ENCODE measurements at regions not wholly inside any gene's neighbourhood (a gene's known extent, or its start where the extent isn't known, plus 50 kb on each side); places are given as distances from the start of the nearest gene placed in this dataset.

GRCh38 chr1:70546726-70547125, 135.7 kb downstream of the CTH start:
- WGBS, 2 donors (ENCODE audit: low coverage in 1 of 2) = 80 to 86% methylated on average over 1 of the region's 1 CpG
- no peak for DNase-seq
- no peak for TF ChIP-seq POLR2AphosphoS5 (IDR thresholded peaks at IDR 0.05)
- no peak for TF ChIP-seq POLR2A (IDR thresholded peaks at IDR 0.05)
- TF ChIP-seq CTCF (IDR thresholded peaks at IDR 0.05) = no peak
- no peak for TF ChIP-seq EP300 (IDR thresholded peaks at IDR 0.05; ENCODE audit: low read depth)
- in situ Hi-C loops (cut with MboI; ENCODE audit: low pct_ligation_motif_present in 1 of 4, low pct_unique_long_range_greater_than_20kb in 1 of 4, low sequenced_read_pairs in 3 of 4) = loop anchor here in 1 of 4 donors (25.0 kb wide), 1 partner anchor 491 kb away; the partner anchor contains the start of gene PTGER3
- intact Hi-C loops (cut with DNase I; ENCODE audit: low total_unique reads) = no loop called here
- no peaks in the 10 kb centered on the region for H3K4me1 ChIP-seq
- H3K9me3 ChIP-seq = no peaks in the 10 kb centered on the region
- no peaks in the 10 kb centered on the region for H3K36me3 ChIP-seq
- H3K27ac ChIP-seq = no peak overlapping the region
- no peak overlapping the region for H3K4me3 ChIP-seq
- no peaks in the 10 kb centered on the region for H3K27me3 ChIP-seq

- Histone ChIP-seq H3K9me3 (no peaks in the 10 kb centered on the region), H3K36me3 (no peaks in the 10 kb centered on the region), H3K4me3 (no peak overlapping the region), H3K27ac (no peak overlapping the region), H3K4me1 (no peaks in the 10 kb centered on the region), H3K27me3 (no peaks in the 10 kb centered on the region)
- 12 to 30% methylated on average over 2 of the region's 2 CpGs for WGBS, 2 donors (ENCODE audit: low coverage in 1 of 2)
- TF ChIP-seq CTCF (IDR thresholded peaks at IDR 0.05) (no peak), POLR2A (IDR thresholded peaks at IDR 0.05) (no peak), POLR2AphosphoS5 (IDR thresholded peaks at IDR 0.05) (no peak), EP300 (IDR thresholded peaks at IDR 0.05; ENCODE audit: low read depth) (no peak)
- in situ Hi-C loops (cut with MboI; ENCODE audit: low pct_ligation_motif_present in 1 of 4, low pct_unique_long_range_greater_than_20kb in 1 of 4, low sequenced_read_pairs in 3 of 4) (no loop called here), intact Hi-C loops (cut with DNase I; ENCODE audit: low total_unique reads) (no loop called here)
- no peak for DNase-seq
These were observed 141.8 kb downstream of the CTH start for GRCh38 chr1:70552662-70553566.

- no peaks in the 10 kb centered on the region for H3K9me3 ChIP-seq
- 43 to 67% methylated on average over 1 of the region's 1 CpG for WGBS, 2 donors (ENCODE audit: low coverage in 1 of 2)
These were observed 142.5 kb downstream of the CTH start for GRCh38 chr1:70553567-70553956.

GRCh38 chr1:70554341-70554740, 143.3 kb downstream of the CTH start:
- TF ChIP-seq POLR2A (IDR thresholded peaks at IDR 0.05) = no peak
- no peak for TF ChIP-seq POLR2AphosphoS5 (IDR thresholded peaks at IDR 0.05)
- TF ChIP-seq EP300 (IDR thresholded peaks at IDR 0.05; ENCODE audit: low read depth) = no peak
- TF ChIP-seq CTCF (IDR thresholded peaks at IDR 0.05) = no peak
- Histone ChIP-seq H3K9me3 (no peaks in the 10 kb centered on the region), H3K36me3 (no peaks in the 10 kb centered on the region), H3K27me3 (no peaks in the 10 kb centered on the region), H3K27ac (no peak overlapping the region), H3K4me3 (no peak overlapping the region), H3K4me1 (no peaks in the 10 kb centered on the region)
- intact Hi-C loops (cut with DNase I; ENCODE audit: low total_unique reads) (no loop called here), in situ Hi-C loops (cut with MboI; ENCODE audit: low pct_ligation_motif_present in 1 of 4, low pct_unique_long_range_greater_than_20kb in 1 of 4, low sequenced_read_pairs in 3 of 4) (no loop called here)
- no peak for DNase-seq
- WGBS, 2 donors (ENCODE audit: low coverage in 1 of 2) = 81 to 87% methylated on average over 2 of the region's 2 CpGs

More at GRCh38 chr1:70553567-70553956, 142.5 kb downstream of the CTH start:
- Histone ChIP-seq H3K4me3 (no peak overlapping the region), H3K36me3 (no peaks in the 10 kb centered on the region), H3K27ac (no peak overlapping the region), H3K27me3 (no peaks in the 10 kb centered on the region), H3K4me1 (no peaks in the 10 kb centered on the region)
- DNase-seq = no peak
- in situ Hi-C loops (cut with MboI; ENCODE audit: low pct_ligation_motif_present in 1 of 4, low pct_unique_long_range_greater_than_20kb in 1 of 4, low sequenced_read_pairs in 3 of 4) = no loop called here
- TF ChIP-seq POLR2A (IDR thresholded peaks at IDR 0.05) = no peak
- TF ChIP-seq POLR2AphosphoS5 (IDR thresholded peaks at IDR 0.05) = no peak
- TF ChIP-seq EP300 (IDR thresholded peaks at IDR 0.05; ENCODE audit: low read depth) = no peak
- TF ChIP-seq CTCF (IDR thresholded peaks at IDR 0.05) = no peak
- intact Hi-C loops (cut with DNase I; ENCODE audit: low total_unique reads) = no loop called here
